GM23338 (cell line): ENCODE measurements at regions not wholly inside any gene's neighbourhood (a gene's known extent, or its start where the extent isn't known, plus 50 kb on each side); places are given as distances from the start of the nearest gene placed in this dataset.

Source experiments
- ATAC-seq: fragments of 200-7000 bp; cut with Tn5 transposase; 3 replicates; pipeline ENCODE4 v1.9.1; 2020
- DNase-seq: peaks from one replicate; pipeline ENCODE4 v3.0.0-alpha.2; 2015; ENCODE audit warnings: low spot score
- H2AFZ ChIP-seq: fragments of 200-600 bp; sonication (generic); 2 replicates; pipeline ENCODE4 v1.8.0; 2016; ENCODE audit warnings: antibody characterized with exemption, mild to moderate bottlenecking, moderate library complexity
- H3F3A ChIP-seq: fragments of 200-600 bp; sonication (generic); replicated peaks from 2 replicates; pipeline ENCODE4 v1.8.0; 2017; ENCODE audit warnings: antibody characterized with exemption, mixed run types, low read depth
- H3K27ac ChIP-seq: fragments of 200-600 bp; sonication (generic); 2 replicates; pipeline ENCODE4 v1.6.1; 2016; ENCODE audit warnings: low read depth
- H3K27me3 ChIP-seq: fragments of 200-600 bp; sonication (generic); 2 replicates; pipeline ENCODE4 v1.8.0; 2016; ENCODE audit warnings: mild to moderate bottlenecking, mixed run types, moderate library complexity; ENCODE audit not compliant: insufficient read depth
- H3K36me3 ChIP-seq: fragments of 200-600 bp; sonication (generic); 2 replicates; pipeline ENCODE4 v1.8.0; 2016; ENCODE audit warnings: mild to moderate bottlenecking; ENCODE audit not compliant: insufficient read depth
- H3K4me1 ChIP-seq: fragments of 200-600 bp; sonication (generic); 2 replicates; pipeline ENCODE4 v1.8.0; 2016; ENCODE audit warnings: mild to moderate bottlenecking, moderate library complexity; ENCODE audit not compliant: insufficient read depth
- H3K4me2 ChIP-seq: fragments of 200-600 bp; sonication (generic); 2 replicates; pipeline ENCODE4 v1.7.1; 2017; ENCODE audit warnings: mixed run types
- H3K4me3 ChIP-seq: fragments of 200-600 bp; sonication (generic); 2 replicates; pipeline ENCODE4 v1.6.1; 2016; ENCODE audit warnings: mixed run types
- H3K79me2 ChIP-seq: fragments of 200-600 bp; sonication (generic); replicated peaks from 2 replicates; pipeline ENCODE4 v1.8.0; 2017; ENCODE audit warnings: mild to moderate bottlenecking; ENCODE audit not compliant: insufficient read depth
- H3K9me2 ChIP-seq: fragments of 200-600 bp; sonication (generic); 2 replicates; pipeline ENCODE4 v1.8.0; 2017; ENCODE audit not compliant: insufficient read depth
- H4K20me1 ChIP-seq: fragments of 200-600 bp; sonication (generic); replicated peaks from 2 replicates; pipeline ENCODE4 v1.8.0; 2017; ENCODE audit warnings: mild to moderate bottlenecking; ENCODE audit not compliant: insufficient read depth
- H3K27ac Mint-ChIP-seq: 2 replicates; pipeline ENCODE4 v1.8.0; 2020; ENCODE audit warnings: inconsistent platforms, mild to moderate bottlenecking, moderate library complexity, mixed read lengths
- H3K27me3 Mint-ChIP-seq: 3 replicates; pipeline ENCODE4 v1.8.0; 2022; ENCODE audit warnings: low read depth, mild to moderate bottlenecking, moderate library complexity, mixed read lengths, inconsistent platforms; ENCODE audit not compliant: insufficient read depth, poor library complexity
- H3K36me3 Mint-ChIP-seq: 3 replicates; pipeline ENCODE4 v1.8.0; 2021; ENCODE audit warnings: low read depth, mild to moderate bottlenecking, inconsistent platforms, moderate library complexity, mixed read lengths
- H3K4me1 Mint-ChIP-seq: 3 replicates; pipeline ENCODE4 v1.8.0; 2020; ENCODE audit warnings: mild to moderate bottlenecking, inconsistent platforms, mixed read lengths
- H3K4me3 Mint-ChIP-seq: 3 replicates; pipeline ENCODE4 v1.8.0; 2021; ENCODE audit warnings: moderate library complexity, mild to moderate bottlenecking, inconsistent platforms, mixed read lengths
- H3K9me3 Mint-ChIP-seq: 3 replicates; pipeline ENCODE4 v1.8.0; 2020; ENCODE audit warnings: moderate library complexity, mild to moderate bottlenecking, inconsistent platforms, mixed read lengths
- CREB1 ChIP-seq: fragments of 250-450 bp; sonication (Bioruptor Pico); IDR thresholded peaks from 2 replicates; pipeline ENCODE4 v1.5.0; 2020; ENCODE audit warnings: low read depth, mild to moderate bottlenecking, moderate library complexity
- CTCF ChIP-seq, 2 experiments: fragments of 200-600 bp in 1 of 2; sonication (generic) in 1 of 2; conservative IDR thresholded peaks; 2 replicates each; pipeline versions ENCODE4 v1.5.1 to v1.6.1; 2016 to 2017; ENCODE audit warnings: antibody characterized with exemption in 2 of 2, low read depth in 2 of 2, mild to moderate bottlenecking in 2 of 2, moderate library complexity in 1 of 2
- ETS1 ChIP-seq: IDR thresholded peaks from 2 replicates; pipeline ENCODE4 v1.6.1; 2016; ENCODE audit warnings: antibody characterized with exemption
- EZH2 ChIP-seq: fragments of 200-600 bp; sonication (generic); IDR thresholded peaks from one replicate; pipeline ENCODE4 v1.8.0; 2017; ENCODE audit warnings: antibody characterized with exemption, mild to moderate bottlenecking, low read depth; ENCODE audit not compliant: unreplicated experiment
- EZH2phosphoT487 ChIP-seq: fragments of 200-600 bp; sonication (generic); IDR thresholded peaks from one replicate; pipeline ENCODE4 v1.8.1; 2018; ENCODE audit warnings: antibody characterized with exemption; ENCODE audit not compliant: unreplicated experiment
- JUNB ChIP-seq: IDR thresholded peaks from one replicate; pipeline ENCODE4 v1.6.1; 2016; ENCODE audit warnings: antibody characterized with exemption; ENCODE audit not compliant: unreplicated experiment
- NANOG ChIP-seq: IDR thresholded peaks from 2 replicates; pipeline ENCODE4 v1.6.1; 2016; ENCODE audit warnings: antibody characterized with exemption, borderline replicate concordance
- POLR2AphosphoS5 ChIP-seq: IDR thresholded peaks from 2 replicates; pipeline ENCODE4 v1.6.1; 2016; ENCODE audit warnings: antibody characterized with exemption, low read depth
- STAT1 ChIP-seq: IDR thresholded peaks from one replicate; pipeline ENCODE4 v1.6.1; 2016; ENCODE audit warnings: antibody characterized with exemption; ENCODE audit not compliant: unreplicated experiment
- ZNF114 ChIP-seq: fragments of 250-450 bp; sonication (Bioruptor Pico); IDR thresholded peaks from 2 replicates; pipeline ENCODE4 v1.5.0; 2020; ENCODE audit warnings: mild to moderate bottlenecking, moderate library complexity
- ZNF331 ChIP-seq: fragments of 250-450 bp; sonication (Bioruptor Pico); IDR thresholded peaks from 2 replicates; pipeline ENCODE4 v1.5.0; 2020; ENCODE audit warnings: low read depth, mild to moderate bottlenecking, moderate library complexity
- TF ChIP-seq, protein P1 (sequence below): fragments of 250-450 bp; sonication (Bioruptor Pico); IDR thresholded peaks from 2 replicates; pipeline ENCODE4 v1.5.0; 2020; ENCODE audit warnings: mild to moderate bottlenecking, moderate library complexity
- TF ChIP-seq, protein P2 (sequence below): IDR thresholded peaks from one replicate; pipeline ENCODE4 v1.6.1; 2018; ENCODE audit warnings: antibody characterized with exemption; ENCODE audit not compliant: unreplicated experiment

DNA sequence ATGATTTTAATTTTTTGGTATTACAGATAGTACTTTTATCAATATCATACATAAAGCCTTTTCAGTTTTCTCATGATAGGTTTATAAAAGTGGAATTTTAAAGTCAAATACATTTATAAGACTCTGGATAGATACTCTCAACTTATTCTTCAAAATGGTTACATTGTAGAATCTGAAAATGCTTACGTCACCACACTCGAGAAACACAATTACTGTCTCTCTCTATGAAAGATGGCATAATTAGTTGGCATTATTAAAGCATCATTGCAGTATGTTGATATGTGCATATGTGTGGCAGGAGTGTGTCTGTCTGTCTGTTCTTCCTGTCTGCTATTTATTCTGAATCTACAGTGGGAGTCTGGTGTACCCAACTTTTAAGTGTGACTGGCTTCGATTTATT lies 397.1 kb downstream of the SNAPC1 start:
- no peaks in the 10 kb centered on the region for H3K9me2 ChIP-seq
- H3K27me3 ChIP-seq = no peaks in the 10 kb centered on the region
- no peak overlapping the region for H3K27ac ChIP-seq
- DNase-seq = no peak
- Mint-ChIP-seq H3K27me3 (no peaks in the 10 kb centered on the region), H3K4me1 (no peaks in the 10 kb centered on the region; the same call in 1 of the 3 replicates), H3K4me3 (no peak overlapping the region), H3K27ac (no peak overlapping the region), H3K9me3 (no peaks in the 10 kb centered on the region), H3K36me3 (no peaks in the 10 kb centered on the region)
- H3K79me2 ChIP-seq = no peaks in the 10 kb centered on the region
- no peak for ATAC-seq
- no peak overlapping the region for H2AFZ ChIP-seq
- H3K36me3 ChIP-seq = no peaks in the 10 kb centered on the region
- H3K4me2 ChIP-seq = no peak overlapping the region
- H3K4me1 ChIP-seq = no peaks in the 10 kb centered on the region
- H3K4me3 ChIP-seq = no peak overlapping the region
- no peak for TF ChIP-seq CREB1 (CRISPR knock-in tag)
- TF ChIP-seq NANOG = no peak
- TF ChIP-seq ZNF331 (CRISPR knock-in tag) = no peak
- TF ChIP-seq CTCF (conservative IDR thresholded peaks at IDR 0.05; ENCODE audit: low read depth in 2 of 2) = no peak
- TF ChIP-seq, protein P1, sequence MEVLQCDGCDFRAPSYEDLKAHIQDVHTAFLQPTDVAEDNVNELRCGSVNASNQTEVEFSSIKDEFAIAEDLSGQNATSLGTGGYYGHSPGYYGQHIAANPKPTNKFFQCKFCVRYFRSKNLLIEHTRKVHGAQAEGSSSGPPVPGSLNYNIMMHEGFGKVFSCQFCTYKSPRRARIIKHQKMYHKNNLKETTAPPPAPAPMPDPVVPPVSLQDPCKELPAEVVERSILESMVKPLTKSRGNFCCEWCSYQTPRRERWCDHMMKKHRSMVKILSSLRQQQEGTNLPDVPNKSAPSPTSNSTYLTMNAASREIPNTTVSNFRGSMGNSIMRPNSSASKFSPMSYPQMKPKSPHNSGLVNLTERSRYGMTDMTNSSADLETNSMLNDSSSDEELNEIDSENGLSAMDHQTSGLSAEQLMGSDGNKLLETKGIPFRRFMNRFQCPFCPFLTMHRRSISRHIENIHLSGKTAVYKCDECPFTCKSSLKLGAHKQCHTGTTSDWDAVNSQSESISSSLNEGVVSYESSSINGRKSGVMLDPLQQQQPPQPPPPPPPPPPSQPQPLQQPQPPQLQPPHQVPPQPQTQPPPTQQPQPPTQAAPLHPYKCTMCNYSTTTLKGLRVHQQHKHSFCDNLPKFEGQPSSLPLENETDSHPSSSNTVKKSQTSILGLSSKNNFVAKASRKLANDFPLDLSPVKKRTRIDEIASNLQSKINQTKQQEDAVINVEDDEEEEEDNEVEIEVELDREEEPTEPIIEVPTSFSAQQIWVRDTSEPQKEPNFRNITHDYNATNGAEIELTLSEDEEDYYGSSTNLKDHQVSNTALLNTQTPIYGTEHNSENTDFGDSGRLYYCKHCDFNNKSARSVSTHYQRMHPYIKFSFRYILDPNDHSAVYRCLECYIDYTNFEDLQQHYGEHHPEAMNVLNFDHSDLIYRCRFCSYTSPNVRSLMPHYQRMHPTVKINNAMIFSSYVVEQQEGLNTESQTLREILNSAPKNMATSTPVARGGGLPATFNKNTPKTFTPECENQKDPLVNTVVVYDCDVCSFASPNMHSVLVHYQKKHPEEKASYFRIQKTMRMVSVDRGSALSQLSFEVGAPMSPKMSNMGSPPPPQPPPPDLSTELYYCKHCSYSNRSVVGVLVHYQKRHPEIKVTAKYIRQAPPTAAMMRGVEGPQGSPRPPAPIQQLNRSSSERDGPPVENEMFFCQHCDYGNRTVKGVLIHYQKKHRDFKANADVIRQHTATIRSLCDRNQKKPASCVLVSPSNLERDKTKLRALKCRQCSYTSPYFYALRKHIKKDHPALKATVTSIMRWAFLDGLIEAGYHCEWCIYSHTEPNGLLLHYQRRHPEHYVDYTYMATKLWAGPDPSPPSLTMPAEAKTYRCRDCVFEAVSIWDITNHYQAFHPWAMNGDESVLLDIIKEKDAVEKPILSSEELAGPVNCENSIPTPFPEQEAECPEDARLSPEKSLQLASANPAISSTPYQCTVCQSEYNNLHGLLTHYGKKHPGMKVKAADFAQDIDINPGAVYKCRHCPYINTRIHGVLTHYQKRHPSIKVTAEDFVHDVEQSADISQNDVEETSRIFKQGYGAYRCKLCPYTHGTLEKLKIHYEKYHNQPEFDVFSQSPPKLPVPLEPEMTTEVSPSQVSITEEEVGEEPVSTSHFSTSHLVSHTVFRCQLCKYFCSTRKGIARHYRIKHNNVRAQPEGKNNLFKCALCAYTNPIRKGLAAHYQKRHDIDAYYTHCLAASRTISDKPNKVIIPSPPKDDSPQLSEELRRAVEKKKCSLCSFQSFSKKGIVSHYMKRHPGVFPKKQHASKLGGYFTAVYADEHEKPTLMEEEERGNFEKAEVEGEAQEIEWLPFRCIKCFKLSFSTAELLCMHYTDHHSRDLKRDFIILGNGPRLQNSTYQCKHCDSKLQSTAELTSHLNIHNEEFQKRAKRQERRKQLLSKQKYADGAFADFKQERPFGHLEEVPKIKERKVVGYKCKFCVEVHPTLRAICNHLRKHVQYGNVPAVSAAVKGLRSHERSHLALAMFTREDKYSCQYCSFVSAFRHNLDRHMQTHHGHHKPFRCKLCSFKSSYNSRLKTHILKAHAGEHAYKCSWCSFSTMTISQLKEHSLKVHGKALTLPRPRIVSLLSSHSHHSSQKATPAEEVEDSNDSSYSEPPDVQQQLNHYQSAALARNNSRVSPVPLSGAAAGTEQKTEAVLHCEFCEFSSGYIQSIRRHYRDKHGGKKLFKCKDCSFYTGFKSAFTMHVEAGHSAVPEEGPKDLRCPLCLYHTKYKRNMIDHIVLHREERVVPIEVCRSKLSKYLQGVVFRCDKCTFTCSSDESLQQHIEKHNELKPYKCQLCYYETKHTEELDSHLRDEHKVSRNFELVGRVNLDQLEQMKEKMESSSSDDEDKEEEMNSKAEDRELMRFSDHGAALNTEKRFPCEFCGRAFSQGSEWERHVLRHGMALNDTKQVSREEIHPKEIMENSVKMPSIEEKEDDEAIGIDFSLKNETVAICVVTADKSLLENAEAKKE (CRISPR knock-in tag) = no peak
- no peak for TF ChIP-seq STAT1
- TF ChIP-seq ZNF114 = no peak
- TF ChIP-seq EZH2phosphoT487 = no peak
- TF ChIP-seq ETS1 = no peak
- no peak for TF ChIP-seq EZH2
- TF ChIP-seq, protein P2, sequence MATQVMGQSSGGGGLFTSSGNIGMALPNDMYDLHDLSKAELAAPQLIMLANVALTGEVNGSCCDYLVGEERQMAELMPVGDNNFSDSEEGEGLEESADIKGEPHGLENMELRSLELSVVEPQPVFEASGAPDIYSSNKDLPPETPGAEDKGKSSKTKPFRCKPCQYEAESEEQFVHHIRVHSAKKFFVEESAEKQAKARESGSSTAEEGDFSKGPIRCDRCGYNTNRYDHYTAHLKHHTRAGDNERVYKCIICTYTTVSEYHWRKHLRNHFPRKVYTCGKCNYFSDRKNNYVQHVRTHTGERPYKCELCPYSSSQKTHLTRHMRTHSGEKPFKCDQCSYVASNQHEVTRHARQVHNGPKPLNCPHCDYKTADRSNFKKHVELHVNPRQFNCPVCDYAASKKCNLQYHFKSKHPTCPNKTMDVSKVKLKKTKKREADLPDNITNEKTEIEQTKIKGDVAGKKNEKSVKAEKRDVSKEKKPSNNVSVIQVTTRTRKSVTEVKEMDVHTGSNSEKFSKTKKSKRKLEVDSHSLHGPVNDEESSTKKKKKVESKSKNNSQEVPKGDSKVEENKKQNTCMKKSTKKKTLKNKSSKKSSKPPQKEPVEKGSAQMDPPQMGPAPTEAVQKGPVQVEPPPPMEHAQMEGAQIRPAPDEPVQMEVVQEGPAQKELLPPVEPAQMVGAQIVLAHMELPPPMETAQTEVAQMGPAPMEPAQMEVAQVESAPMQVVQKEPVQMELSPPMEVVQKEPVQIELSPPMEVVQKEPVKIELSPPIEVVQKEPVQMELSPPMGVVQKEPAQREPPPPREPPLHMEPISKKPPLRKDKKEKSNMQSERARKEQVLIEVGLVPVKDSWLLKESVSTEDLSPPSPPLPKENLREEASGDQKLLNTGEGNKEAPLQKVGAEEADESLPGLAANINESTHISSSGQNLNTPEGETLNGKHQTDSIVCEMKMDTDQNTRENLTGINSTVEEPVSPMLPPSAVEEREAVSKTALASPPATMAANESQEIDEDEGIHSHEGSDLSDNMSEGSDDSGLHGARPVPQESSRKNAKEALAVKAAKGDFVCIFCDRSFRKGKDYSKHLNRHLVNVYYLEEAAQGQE = no peak
- TF ChIP-seq JUNB = no peak
- TF ChIP-seq POLR2AphosphoS5 = no peak
- H4K20me1 ChIP-seq = no peaks in the 10 kb centered on the region
- H3F3A ChIP-seq = no peaks in the 10 kb centered on the region
